Thyroid gland (tissue), 4 donors: ENCODE measurements at regions not wholly inside any gene's neighbourhood (a gene's known extent, or its start where the extent isn't known, plus 50 kb on each side); places are given as distances from the start of the nearest gene placed in this dataset.

ENCODE experiments used
- POLR2A ChIP-seq, 2 donors: fragments of 450-650 bp; IDR thresholded peaks; one replicate each; pipeline ENCODE4 v1.6.1; 2017; ENCODE audit warnings: antibody characterized with exemption in 2 of 2, mild to moderate bottlenecking in 2 of 2, moderate library complexity in 1 of 2
- TF ChIP-seq, protein P1 (sequence below), 6 experiments: fragments of 200-600 bp in 3 of 6; fragments of 450-650 bp in 3 of 6; sonication (generic) in 3 of 6; IDR thresholded peaks; one replicate each; pipeline ENCODE4 v1.5.1; 2016 to 2019; ENCODE audit warnings: antibody characterized with exemption in 6 of 6, mild to moderate bottlenecking in 2 of 6, inconsistent platforms in 1 of 6, moderate library complexity in 1 of 6

DNA sequence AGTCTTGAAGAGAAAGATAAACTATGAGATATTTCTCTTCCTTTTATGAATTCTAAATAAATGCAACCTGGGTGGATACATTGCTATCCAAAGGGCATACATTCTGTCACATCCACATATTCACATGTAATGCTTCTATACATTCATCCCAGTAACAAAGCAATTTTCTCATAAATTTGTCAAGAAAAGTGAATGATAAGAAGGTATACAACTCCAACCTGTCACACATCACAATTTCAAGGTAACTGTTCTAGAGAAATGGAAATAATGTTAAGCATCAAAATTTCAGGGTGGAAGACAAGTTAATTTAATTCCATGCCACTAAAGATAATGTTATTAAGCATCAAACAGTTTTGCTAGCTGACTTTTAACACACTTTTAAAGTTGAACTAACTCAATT lies 212.9 kb downstream of the SYT10 start:
- TF ChIP-seq POLR2A (IDR thresholded peaks at IDR 0.05) = no peak
- TF ChIP-seq, protein P1, sequence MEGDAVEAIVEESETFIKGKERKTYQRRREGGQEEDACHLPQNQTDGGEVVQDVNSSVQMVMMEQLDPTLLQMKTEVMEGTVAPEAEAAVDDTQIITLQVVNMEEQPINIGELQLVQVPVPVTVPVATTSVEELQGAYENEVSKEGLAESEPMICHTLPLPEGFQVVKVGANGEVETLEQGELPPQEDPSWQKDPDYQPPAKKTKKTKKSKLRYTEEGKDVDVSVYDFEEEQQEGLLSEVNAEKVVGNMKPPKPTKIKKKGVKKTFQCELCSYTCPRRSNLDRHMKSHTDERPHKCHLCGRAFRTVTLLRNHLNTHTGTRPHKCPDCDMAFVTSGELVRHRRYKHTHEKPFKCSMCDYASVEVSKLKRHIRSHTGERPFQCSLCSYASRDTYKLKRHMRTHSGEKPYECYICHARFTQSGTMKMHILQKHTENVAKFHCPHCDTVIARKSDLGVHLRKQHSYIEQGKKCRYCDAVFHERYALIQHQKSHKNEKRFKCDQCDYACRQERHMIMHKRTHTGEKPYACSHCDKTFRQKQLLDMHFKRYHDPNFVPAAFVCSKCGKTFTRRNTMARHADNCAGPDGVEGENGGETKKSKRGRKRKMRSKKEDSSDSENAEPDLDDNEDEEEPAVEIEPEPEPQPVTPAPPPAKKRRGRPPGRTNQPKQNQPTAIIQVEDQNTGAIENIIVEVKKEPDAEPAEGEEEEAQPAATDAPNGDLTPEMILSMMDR (IDR thresholded peaks at IDR 0.05) = no peak
